ENCODE measurements at regions not wholly inside any gene's neighbourhood (a gene's known extent, or its start where the extent isn't known, plus 50 kb on each side); places are given as distances from the start of the nearest gene placed in this dataset.

- 16 to 26% methylated on average over 16 to 47 of the region's 51 CpGs for WGBS, 2 donors
- H3K36me3 ChIP-seq (ENCODE audit: low read depth, missing control alignments), result no peaks in the 10 kb centered on the region
- no peaks in the 10 kb centered on the region for H3K27me3 ChIP-seq
- TF ChIP-seq POLR2A (IDR thresholded peaks at IDR 0.05), result no peak
- TF ChIP-seq CTCF (IDR thresholded peaks at IDR 0.05), result peak in 1 of 3 experiments; percentile 9
- DNase-seq, result peak; percentile 89
- H3K4me3 ChIP-seq, result peak overlapping the region; percentile 58 to 72
- peak overlapping the region; percentile 55 to 74 for H3K27ac ChIP-seq
- H3K4me1 ChIP-seq, result no peaks in the 10 kb centered on the region
- no peaks in the 10 kb centered on the region for H3K9me3 ChIP-seq
- intact Hi-C loops (cut with DNase I; ENCODE audit: low total_unique reads), result no loop called here
These were observed 86.1 kb upstream of the STMND1 start for GRCh38 chr6:17015551-17016381.

GRCh38 chr6:17015144-17015543 lies 86.7 kb upstream of the STMND1 start:
- intact Hi-C loops (cut with DNase I; ENCODE audit: low total_unique reads), result no loop called here
- no peaks in the 10 kb centered on the region for H3K4me1 ChIP-seq
- WGBS, 2 donors, result 58 to 76% methylated on average over 4 of the region's 4 CpGs
- H3K4me3 ChIP-seq, result peak overlapping the region in 1 of 2 donors; percentile 72
- H3K27ac ChIP-seq, result no peak overlapping the region
- no peaks in the 10 kb centered on the region for H3K9me3 ChIP-seq
- TF ChIP-seq CTCF (IDR thresholded peaks at IDR 0.05) (no peak), POLR2A (IDR thresholded peaks at IDR 0.05) (no peak)
- no peaks in the 10 kb centered on the region for H3K36me3 ChIP-seq (ENCODE audit: low read depth, missing control alignments)
- no peaks in the 10 kb centered on the region for H3K27me3 ChIP-seq
- DNase-seq, result no peak

- H3K4me3 ChIP-seq, result no peak overlapping the region
- DNase-seq, result no peak
- intact Hi-C loops (cut with DNase I; ENCODE audit: low total_unique reads), result no loop called here
- WGBS, 2 donors, result 63 to 75% methylated on average over 4 of the region's 4 CpGs
- H3K9me3 ChIP-seq, result no peaks in the 10 kb centered on the region
- H3K4me1 ChIP-seq, result no peaks in the 10 kb centered on the region
- TF ChIP-seq POLR2A (IDR thresholded peaks at IDR 0.05), result no peak
- H3K27ac ChIP-seq, result no peak overlapping the region
- no peaks in the 10 kb centered on the region for H3K36me3 ChIP-seq (ENCODE audit: low read depth, missing control alignments)
- no peaks in the 10 kb centered on the region for H3K27me3 ChIP-seq
These were observed 88.1 kb upstream of the STMND1 start for GRCh38 chr6:17013701-17014100.

- intact Hi-C loops (cut with DNase I; ENCODE audit: low total_unique reads), result no loop called here
- H3K4me1 ChIP-seq, result no peaks in the 10 kb centered on the region
- no peak overlapping the region for H3K27ac ChIP-seq
- WGBS, 2 donors, result 23 to 27% methylated on average over 12 of the region's 12 CpGs
- no peaks in the 10 kb centered on the region for H3K9me3 ChIP-seq
- TF ChIP-seq CTCF (IDR thresholded peaks at IDR 0.05), result no peak
- no peak for TF ChIP-seq POLR2A (IDR thresholded peaks at IDR 0.05)
- no peaks in the 10 kb centered on the region for H3K27me3 ChIP-seq
- H3K36me3 ChIP-seq (ENCODE audit: low read depth, missing control alignments), result no peaks in the 10 kb centered on the region
- peak; percentile 37 for DNase-seq
- no peak overlapping the region for H3K4me3 ChIP-seq
These were observed 89.2 kb upstream of the STMND1 start for GRCh38 chr6:17012421-17013225.

- Histone ChIP-seq H3K36me3 (ENCODE audit: low read depth, missing control alignments) (no peaks in the 10 kb centered on the region), H3K9me3 (no peaks in the 10 kb centered on the region), H3K4me3 (no peak overlapping the region), H3K27ac (no peak overlapping the region), H3K27me3 (no peaks in the 10 kb centered on the region), H3K4me1 (no peaks in the 10 kb centered on the region)
- intact Hi-C loops (cut with DNase I; ENCODE audit: low total_unique reads), result no loop called here
- no peak for DNase-seq
- TF ChIP-seq CTCF (IDR thresholded peaks at IDR 0.05) (no peak), POLR2A (IDR thresholded peaks at IDR 0.05) (no peak)
- 59 to 61% methylated on average over 5 of the region's 5 CpGs for WGBS, 2 donors
These were observed 89.9 kb upstream of the STMND1 start for GRCh38 chr6:17011985-17012384.

All from testis (tissue), 2 donors.